ENCODE measurements at regions not wholly inside any gene's neighbourhood (a gene's known extent, or its start where the extent isn't known, plus 50 kb on each side); places are given as distances from the start of the nearest gene placed in this dataset.

- H2AFZ ChIP-seq (ENCODE audit: low read length), result no peak overlapping the region
- no peak overlapping the region for H3K4me2 ChIP-seq (ENCODE audit: extremely low read depth, insufficient read depth, low read length)
- no peak overlapping the region for H3K27ac ChIP-seq (ENCODE audit: insufficient read depth, low read length)
- no peaks in the 10 kb centered on the region for H3K4me1 ChIP-seq (ENCODE audit: control insufficient read depth, extremely low read depth, insufficient read depth, low read length)
- no peaks in the 10 kb centered on the region for H3K9me3 ChIP-seq (ENCODE audit: control insufficient read depth, insufficient read depth, low read depth, low read length)
- DNase-seq (ENCODE audit: low read depth in 2 of 2), result no peak
- H3K27me3 ChIP-seq (ENCODE audit: control insufficient read depth, insufficient read depth, low read length), result no peaks in the 10 kb centered on the region
- H4K20me1 ChIP-seq (ENCODE audit: control insufficient read depth, extremely low read depth, insufficient read depth, low read length), result no peaks in the 10 kb centered on the region
- no peak overlapping the region for H3K4me3 ChIP-seq (replicated peaks in 1 of 4; ENCODE audit: control extremely low read depth in 1 of 4, insufficient read depth in 1 of 4, low read depth in 3 of 4, low read length in 4 of 4)
- no peak overlapping the region for H3K9ac ChIP-seq (ENCODE audit: insufficient read depth, low read length)
- TF ChIP-seq EZH2 (IDR thresholded peaks at IDR 0.05; ENCODE audit: low read length, missing control alignments), result no peak
- TF ChIP-seq CTCF (conservative IDR thresholded peaks at IDR 0.05 in 1 of 2, IDR thresholded peaks at IDR 0.05 in 1 of 2; ENCODE audit: low read depth in 1 of 2, low read length in 2 of 2), result no peak
- H3K36me3 ChIP-seq (ENCODE audit: control insufficient read depth, insufficient read depth, low read length), result no peaks in the 10 kb centered on the region
- H3K79me2 ChIP-seq (ENCODE audit: control insufficient read depth, insufficient read depth, low read length), result no peaks in the 10 kb centered on the region
These were observed 746.9 kb downstream of the EFNB2 start for GRCh38 chr13:105788530-105788929.

- DNase-seq (ENCODE audit: low read depth in 2 of 2), result no peak
- no peak for TF ChIP-seq CTCF (conservative IDR thresholded peaks at IDR 0.05 in 1 of 2, IDR thresholded peaks at IDR 0.05 in 1 of 2; ENCODE audit: low read depth in 1 of 2, low read length in 2 of 2)
- TF ChIP-seq EZH2 (IDR thresholded peaks at IDR 0.05; ENCODE audit: low read length, missing control alignments), result no peak
- no peaks in the 10 kb centered on the region for H3K4me1 ChIP-seq (ENCODE audit: control insufficient read depth, extremely low read depth, insufficient read depth, low read length)
- no peak overlapping the region for H3K4me3 ChIP-seq (replicated peaks in 1 of 4; ENCODE audit: control extremely low read depth in 1 of 4, insufficient read depth in 1 of 4, low read depth in 3 of 4, low read length in 4 of 4)
- no peak overlapping the region for H2AFZ ChIP-seq (ENCODE audit: low read length)
- H3K4me2 ChIP-seq (ENCODE audit: extremely low read depth, insufficient read depth, low read length), result no peak overlapping the region
- H3K27ac ChIP-seq (ENCODE audit: insufficient read depth, low read length), result no peak overlapping the region
- no peaks in the 10 kb centered on the region for H3K27me3 ChIP-seq (ENCODE audit: control insufficient read depth, insufficient read depth, low read length)
- no peaks in the 10 kb centered on the region for H3K9me3 ChIP-seq (ENCODE audit: control insufficient read depth, insufficient read depth, low read depth, low read length)
- H3K9ac ChIP-seq (ENCODE audit: insufficient read depth, low read length), result no peak overlapping the region
- H3K79me2 ChIP-seq (ENCODE audit: control insufficient read depth, insufficient read depth, low read length), result no peaks in the 10 kb centered on the region
- no peaks in the 10 kb centered on the region for H3K36me3 ChIP-seq (ENCODE audit: control insufficient read depth, insufficient read depth, low read length)
- no peaks in the 10 kb centered on the region for H4K20me1 ChIP-seq (ENCODE audit: control insufficient read depth, extremely low read depth, insufficient read depth, low read length)
These were observed 747.8 kb downstream of the EFNB2 start for GRCh38 chr13:105787632-105788031.

- Histone ChIP-seq H3K4me3 (replicated peaks in 1 of 4; ENCODE audit: control extremely low read depth in 1 of 4, insufficient read depth in 1 of 4, low read depth in 3 of 4, low read length in 4 of 4) (no peak overlapping the region), H3K9ac (ENCODE audit: insufficient read depth, low read length) (no peak overlapping the region), H3K4me1 (ENCODE audit: control insufficient read depth, extremely low read depth, insufficient read depth, low read length) (no peaks in the 10 kb centered on the region), H3K9me3 (ENCODE audit: control insufficient read depth, insufficient read depth, low read depth, low read length) (no peaks in the 10 kb centered on the region), H3K27ac (ENCODE audit: insufficient read depth, low read length) (no peak overlapping the region), H3K79me2 (ENCODE audit: control insufficient read depth, insufficient read depth, low read length) (no peaks in the 10 kb centered on the region), H3K27me3 (ENCODE audit: control insufficient read depth, insufficient read depth, low read length) (no peaks in the 10 kb centered on the region), H3K36me3 (ENCODE audit: control insufficient read depth, insufficient read depth, low read length) (no peaks in the 10 kb centered on the region), H4K20me1 (ENCODE audit: control insufficient read depth, extremely low read depth, insufficient read depth, low read length) (no peaks in the 10 kb centered on the region), H2AFZ (ENCODE audit: low read length) (no peak overlapping the region), H3K4me2 (ENCODE audit: extremely low read depth, insufficient read depth, low read length) (no peak overlapping the region)
- no peak for TF ChIP-seq CTCF (conservative IDR thresholded peaks at IDR 0.05 in 1 of 2, IDR thresholded peaks at IDR 0.05 in 1 of 2; ENCODE audit: low read depth in 1 of 2, low read length in 2 of 2)
- no peak for TF ChIP-seq EZH2 (IDR thresholded peaks at IDR 0.05; ENCODE audit: low read length, missing control alignments)
- no peak for DNase-seq (ENCODE audit: low read depth in 2 of 2)
These were observed 750.0 kb downstream of the EFNB2 start for GRCh38 chr13:105785436-105785835.
